ENCODE measurements at regions not wholly inside any gene's neighbourhood (a gene's known extent, or its start where the extent isn't known, plus 50 kb on each side); places are given as distances from the start of the nearest gene placed in this dataset.

DNA sequence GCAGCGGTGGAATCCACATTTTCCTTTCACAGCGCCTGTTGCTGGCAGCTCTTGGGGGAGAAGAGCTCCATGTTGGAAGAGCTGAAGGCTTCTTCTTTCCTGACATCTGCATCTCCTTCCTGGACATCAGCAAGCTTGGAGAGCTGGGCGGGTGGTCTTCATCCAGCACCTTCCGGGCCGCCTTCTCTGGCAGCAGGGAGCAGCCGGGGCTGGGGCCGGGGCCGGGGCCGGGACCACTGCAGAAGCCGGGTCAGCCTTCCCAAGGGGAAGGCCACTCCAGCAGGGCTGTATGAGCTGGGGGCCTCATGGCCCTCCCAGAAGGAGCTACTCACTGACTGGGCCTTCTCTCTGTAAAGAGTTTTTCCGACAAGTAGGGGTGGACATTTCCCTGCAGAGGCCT lies 787.5 kb downstream of the TLE4 start:
- no peaks in the 10 kb centered on the region for H3K36me3 ChIP-seq
- no peak for TF ChIP-seq POLR2A (IDR thresholded peaks at IDR 0.05)
- TF ChIP-seq, protein P1, sequence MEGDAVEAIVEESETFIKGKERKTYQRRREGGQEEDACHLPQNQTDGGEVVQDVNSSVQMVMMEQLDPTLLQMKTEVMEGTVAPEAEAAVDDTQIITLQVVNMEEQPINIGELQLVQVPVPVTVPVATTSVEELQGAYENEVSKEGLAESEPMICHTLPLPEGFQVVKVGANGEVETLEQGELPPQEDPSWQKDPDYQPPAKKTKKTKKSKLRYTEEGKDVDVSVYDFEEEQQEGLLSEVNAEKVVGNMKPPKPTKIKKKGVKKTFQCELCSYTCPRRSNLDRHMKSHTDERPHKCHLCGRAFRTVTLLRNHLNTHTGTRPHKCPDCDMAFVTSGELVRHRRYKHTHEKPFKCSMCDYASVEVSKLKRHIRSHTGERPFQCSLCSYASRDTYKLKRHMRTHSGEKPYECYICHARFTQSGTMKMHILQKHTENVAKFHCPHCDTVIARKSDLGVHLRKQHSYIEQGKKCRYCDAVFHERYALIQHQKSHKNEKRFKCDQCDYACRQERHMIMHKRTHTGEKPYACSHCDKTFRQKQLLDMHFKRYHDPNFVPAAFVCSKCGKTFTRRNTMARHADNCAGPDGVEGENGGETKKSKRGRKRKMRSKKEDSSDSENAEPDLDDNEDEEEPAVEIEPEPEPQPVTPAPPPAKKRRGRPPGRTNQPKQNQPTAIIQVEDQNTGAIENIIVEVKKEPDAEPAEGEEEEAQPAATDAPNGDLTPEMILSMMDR (IDR thresholded peaks at IDR 0.05), result no peak
- no peak for TF ChIP-seq EP300 (IDR thresholded peaks at IDR 0.05)
- no peak overlapping the region for H3K27ac ChIP-seq
- H3K4me1 ChIP-seq (ENCODE audit: insufficient read depth), result no peaks in the 10 kb centered on the region
- H3K4me3 ChIP-seq, result no peak overlapping the region
- WGBS, 3 donors, result 94 to 99% (median 95%) methylated on average over 11 of the region's 11 CpGs
- H3K27me3 ChIP-seq, result no peaks in the 10 kb centered on the region
- H3K9me3 ChIP-seq, result no peaks in the 10 kb centered on the region
- intact Hi-C loops (cut with DNase I), result no loop called here
- DNase-seq, result no peak

DNA sequence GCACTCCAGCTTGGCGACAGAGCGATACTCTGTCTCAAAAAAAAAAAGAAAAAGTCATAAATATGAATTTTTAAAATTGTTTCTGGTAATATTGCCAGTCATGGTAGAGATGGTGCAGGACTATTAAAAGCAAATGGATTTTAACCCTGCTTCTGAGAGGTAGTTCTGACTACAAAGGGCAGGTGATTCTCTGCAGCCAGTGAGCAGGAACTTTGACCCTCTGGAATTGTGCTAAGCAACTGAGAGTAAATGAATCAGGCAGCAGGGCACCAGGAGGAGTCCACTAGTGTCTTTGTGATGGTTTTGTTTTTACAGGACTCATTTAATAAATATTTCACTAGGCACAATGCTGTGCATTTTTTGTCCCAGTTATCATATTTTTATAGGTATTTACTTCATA lies 781.2 kb downstream of the TLE4 start:
- Histone ChIP-seq H3K36me3 (no peaks in the 10 kb centered on the region), H3K4me1 (ENCODE audit: insufficient read depth) (no peaks in the 10 kb centered on the region), H3K9me3 (no peaks in the 10 kb centered on the region), H3K4me3 (no peak overlapping the region), H3K27me3 (no peaks in the 10 kb centered on the region), H3K27ac (no peak overlapping the region)
- intact Hi-C loops (cut with DNase I), result no loop called here
- 91 to 100% (median 95%) methylated on average over 2 of the region's 2 CpGs for WGBS, 3 donors
- TF ChIP-seq EP300 (IDR thresholded peaks at IDR 0.05) (no peak), POLR2A (IDR thresholded peaks at IDR 0.05) (no peak)
- TF ChIP-seq, protein P1 (IDR thresholded peaks at IDR 0.05), result no peak
- no peak for DNase-seq

DNA sequence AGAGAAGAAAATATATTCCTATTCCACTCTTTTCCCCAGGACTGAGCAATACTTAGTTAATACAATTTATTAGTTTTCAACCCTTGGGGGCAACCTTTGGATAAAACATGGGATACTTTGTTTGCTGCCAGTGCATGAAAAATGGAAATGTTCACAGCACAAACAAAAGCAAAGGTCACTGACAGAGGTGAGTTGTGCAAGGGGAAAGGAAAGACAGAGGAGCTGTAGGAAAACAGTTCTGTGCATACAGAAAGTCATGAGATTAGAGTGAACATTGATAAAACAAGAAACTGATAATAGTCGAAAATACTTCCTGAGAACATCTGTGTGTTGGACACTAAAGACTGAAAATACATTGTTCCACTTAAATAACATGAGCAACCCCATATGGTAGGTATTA lies 779.8 kb downstream of the TLE4 start:
- no peak for TF ChIP-seq POLR2A (IDR thresholded peaks at IDR 0.05)
- TF ChIP-seq, protein P1 (IDR thresholded peaks at IDR 0.05), result no peak
- TF ChIP-seq EP300 (IDR thresholded peaks at IDR 0.05), result no peak
- intact Hi-C loops (cut with DNase I), result no loop called here
- DNase-seq, result no peak
- Histone ChIP-seq H3K27me3 (no peaks in the 10 kb centered on the region), H3K36me3 (no peaks in the 10 kb centered on the region), H3K9me3 (no peaks in the 10 kb centered on the region), H3K27ac (no peak overlapping the region), H3K4me1 (ENCODE audit: insufficient read depth) (no peaks in the 10 kb centered on the region), H3K4me3 (no peak overlapping the region)
- 27 to 45% (median 40%) methylated on average over 1 of the region's 1 CpG for WGBS, 3 donors

DNA sequence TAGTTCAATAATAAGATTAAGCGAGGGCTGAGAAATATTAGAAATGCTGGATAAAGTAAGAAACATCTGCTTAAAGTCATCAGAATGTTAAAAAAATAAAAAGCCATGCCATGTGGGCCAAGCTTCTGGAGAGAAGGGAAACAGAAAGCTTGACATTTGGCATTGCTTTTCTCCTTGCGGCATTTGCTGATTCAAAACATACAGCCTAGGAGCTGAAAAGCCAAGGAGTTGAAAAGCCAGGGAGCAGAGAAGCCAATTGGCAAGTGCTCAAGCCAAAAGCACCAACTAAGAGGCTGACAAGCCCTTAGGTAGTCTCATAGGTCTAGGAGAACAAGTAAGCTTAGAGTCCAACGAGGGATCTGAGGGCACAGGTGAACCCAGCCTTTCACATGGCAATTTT lies 754.3 kb downstream of the TLE4 start:
- H3K4me3 ChIP-seq, result no peak overlapping the region
- no peak overlapping the region for H3K27ac ChIP-seq
- H3K36me3 ChIP-seq, result no peaks in the 10 kb centered on the region
- WGBS, 3 donors, result 59 to 61% (median 60%) methylated on average over 3 of the region's 3 CpGs
- DNase-seq, result no peak
- H3K4me1 ChIP-seq (ENCODE audit: insufficient read depth), result peaks cover 1% of the 10 kb centered on the region
- TF ChIP-seq, protein P1 (IDR thresholded peaks at IDR 0.05), result no peak
- no peak for TF ChIP-seq EP300 (IDR thresholded peaks at IDR 0.05)
- intact Hi-C loops (cut with DNase I), result no loop called here
- no peaks in the 10 kb centered on the region for H3K27me3 ChIP-seq
- H3K9me3 ChIP-seq, result no peaks in the 10 kb centered on the region

DNA sequence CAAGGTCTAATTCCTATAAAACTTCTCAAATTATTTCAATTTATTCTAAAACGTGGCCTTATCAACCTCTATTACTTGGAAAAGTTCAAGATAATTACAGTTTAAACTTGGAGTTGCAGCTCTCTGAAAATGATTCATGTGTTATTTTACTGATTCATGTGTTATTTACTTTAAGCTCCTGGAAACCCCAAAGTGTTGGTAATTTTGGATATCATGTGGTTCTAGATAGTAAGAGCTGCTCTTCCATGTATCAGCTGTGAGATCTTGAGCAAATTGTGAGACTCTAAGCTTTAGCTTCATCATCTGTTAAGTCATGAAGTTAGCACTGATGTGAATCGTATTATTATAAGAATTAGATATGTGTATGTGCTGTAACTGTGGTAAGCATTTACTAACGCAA lies 749.2 kb downstream of the TLE4 start:
- no peak for DNase-seq
- no peak for TF ChIP-seq POLR2A (IDR thresholded peaks at IDR 0.05)
- 16 to 30% (median 20%) methylated on average over 3 of the region's 3 CpGs for WGBS, 3 donors

More for the DNA sequence above, 749.2 kb downstream of the TLE4 start:
- intact Hi-C loops (cut with DNase I), result no loop called here
- H3K27me3 ChIP-seq, result no peaks in the 10 kb centered on the region
- no peak overlapping the region for H3K4me3 ChIP-seq
- H3K4me1 ChIP-seq (ENCODE audit: insufficient read depth), result peaks cover 1% of the 10 kb centered on the region
- no peaks in the 10 kb centered on the region for H3K9me3 ChIP-seq
- no peaks in the 10 kb centered on the region for H3K36me3 ChIP-seq
- no peak overlapping the region for H3K27ac ChIP-seq
